Activated effector memory CD4-positive, alpha-beta T cell treated with Interleukin-2 at 50 U/mL for 16 hours (primary cell): ENCODE measurements at regions not wholly inside any gene's neighbourhood (a gene's known extent, or its start where the extent isn't known, plus 50 kb on each side); places are given as distances from the start of the nearest gene placed in this dataset.
"Not testable (repeated sequence)": the region's sequence is repeated elsewhere in the genome, so short reads cannot be mapped to it uniquely, and the experiment has no call there.

Experiments used
- DNase-seq: peaks from one replicate; pipeline ENCODE4 v3.0.0-alpha.2; 2020

GRCh38 chr5:142402752-142403318, 78.0 kb upstream of the SPRY4 start:
- no peak for DNase-seq

GRCh38 chr5:142400415-142400814, 75.6 kb upstream of the SPRY4 start:
- no peak for DNase-seq

GRCh38 chr5:142399891-142400290, 75.1 kb upstream of the SPRY4 start:
- DNase-seq, result no peak

GRCh38 chr5:142398730-142399055, 73.9 kb upstream of the SPRY4 start:
- DNase-seq, result no peak

GRCh38 chr5:142398011-142398729, 73.3 kb upstream of the SPRY4 start:
- not testable (repeated sequence) for DNase-seq

GRCh38 chr5:142397178-142397577, 72.4 kb upstream of the SPRY4 start:
- DNase-seq, result no peak

- no peak for DNase-seq
These were observed 71.7 kb upstream of the SPRY4 start for GRCh38 chr5:142396436-142397038.

GRCh38 chr5:142395334-142395733, 70.5 kb upstream of the SPRY4 start:
- DNase-seq, result no peak

- no peak for DNase-seq
These were observed 66.4 kb upstream of the SPRY4 start for GRCh38 chr5:142391058-142391845.

- no peak for DNase-seq
These were observed 65.5 kb upstream of the SPRY4 start for GRCh38 chr5:142390334-142390733.

GRCh38 chr5:142388696-142389095, 63.9 kb upstream of the SPRY4 start:
- DNase-seq, result no peak

- DNase-seq, result no peak
These were observed 62.3 kb upstream of the SPRY4 start for GRCh38 chr5:142387024-142387682.

GRCh38 chr5:142386137-142387023, 61.6 kb upstream of the SPRY4 start:
- no peak for DNase-seq

- DNase-seq, result no peak
These were observed 60.4 kb upstream of the SPRY4 start for GRCh38 chr5:142385194-142385593.

- no peak for DNase-seq
These were observed 59.2 kb upstream of the SPRY4 start for GRCh38 chr5:142384014-142384413.

- no peak for DNase-seq
These were observed 57.4 kb upstream of the SPRY4 start for GRCh38 chr5:142382186-142382585.

GRCh38 chr5:142378737-142379634, 54.2 kb upstream of the SPRY4 start:
- DNase-seq, result no peak

- DNase-seq, result no peak
These were observed 51.2 kb upstream of the SPRY4 start for GRCh38 chr5:142375944-142376411.
